Erythroblast (primary cell): ENCODE measurements at regions not wholly inside any gene's neighbourhood (a gene's known extent, or its start where the extent isn't known, plus 50 kb on each side); places are given as distances from the start of the nearest gene placed in this dataset.

Source experiments
- GATA1 ChIP-seq: IDR thresholded peaks from 2 replicates; pipeline ENCODE4 v1.6.1; 2011; ENCODE audit warnings: low read depth, mild to moderate bottlenecking, control low read depth, low read length, moderate library complexity
- POLR2A ChIP-seq: IDR thresholded peaks from 2 replicates; pipeline ENCODE4 v1.6.1; 2011; ENCODE audit warnings: mild to moderate bottlenecking, low read length

DNA sequence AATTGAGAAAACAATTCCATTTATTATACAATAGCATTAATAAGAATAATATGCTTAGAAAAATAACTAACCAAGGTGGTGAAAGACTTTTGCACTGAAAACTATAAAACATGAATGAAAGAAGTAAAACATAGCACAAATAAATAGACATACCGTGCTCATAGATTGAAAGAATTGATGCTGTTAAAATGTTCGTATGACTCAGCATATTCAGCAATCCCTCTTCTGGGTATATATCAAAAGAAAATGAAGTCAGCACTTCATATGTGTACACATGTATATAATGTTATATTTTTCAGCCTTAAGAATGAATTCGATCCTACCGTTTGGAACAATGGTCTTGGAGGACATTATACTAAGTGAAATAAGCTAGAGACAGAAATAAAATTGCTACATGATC is 716.3 kb downstream of the GLUD2 start:
- TF ChIP-seq POLR2A: no peak
- TF ChIP-seq GATA1: no peak
